ENCODE measurements at regions not wholly inside any gene's neighbourhood (a gene's known extent, or its start where the extent isn't known, plus 50 kb on each side); places are given as distances from the start of the nearest gene placed in this dataset.

GRCh38 chr2:121949271-121949670 is 193.8 kb downstream of the TSN start:
- Mint-ChIP-seq H3K27me3 (no peaks in the 10 kb centered on the region), H3K4me1 (ENCODE audit: low read depth) (no peaks in the 10 kb centered on the region), H3K9me3 (ENCODE audit: low read depth) (no peaks in the 10 kb centered on the region), H3K27ac (no peak overlapping the region), H3K4me3 (no peak overlapping the region), H3K36me3 (no peaks in the 10 kb centered on the region)

- Mint-ChIP-seq H3K27ac (no peak overlapping the region), H3K9me3 (ENCODE audit: low read depth) (no peaks in the 10 kb centered on the region), H3K4me3 (no peak overlapping the region), H3K4me1 (ENCODE audit: low read depth) (no peaks in the 10 kb centered on the region), H3K27me3 (peaks cover 3% of the 10 kb centered on the region), H3K36me3 (no peaks in the 10 kb centered on the region)
Observed at GRCh38 chr2:121955426-121955825, 200.0 kb downstream of the TSN start.

GRCh38 chr2:121955872-121956271 is 200.4 kb downstream of the TSN start:
- peaks cover 6% of the 10 kb centered on the region for H3K27me3 Mint-ChIP-seq
- no peak overlapping the region for H3K4me3 Mint-ChIP-seq
- no peaks in the 10 kb centered on the region for H3K9me3 Mint-ChIP-seq (ENCODE audit: low read depth)
- H3K4me1 Mint-ChIP-seq (ENCODE audit: low read depth): no peaks in the 10 kb centered on the region
- H3K27ac Mint-ChIP-seq: no peak overlapping the region
- no peaks in the 10 kb centered on the region for H3K36me3 Mint-ChIP-seq

- Mint-ChIP-seq H3K27me3 (peaks cover 6% of the 10 kb centered on the region), H3K4me3 (no peak overlapping the region), H3K9me3 (ENCODE audit: low read depth) (no peaks in the 10 kb centered on the region), H3K4me1 (ENCODE audit: low read depth) (no peaks in the 10 kb centered on the region), H3K36me3 (no peaks in the 10 kb centered on the region), H3K27ac (no peak overlapping the region)
Observed at GRCh38 chr2:121960251-121960650, 204.8 kb downstream of the TSN start.

DNA sequence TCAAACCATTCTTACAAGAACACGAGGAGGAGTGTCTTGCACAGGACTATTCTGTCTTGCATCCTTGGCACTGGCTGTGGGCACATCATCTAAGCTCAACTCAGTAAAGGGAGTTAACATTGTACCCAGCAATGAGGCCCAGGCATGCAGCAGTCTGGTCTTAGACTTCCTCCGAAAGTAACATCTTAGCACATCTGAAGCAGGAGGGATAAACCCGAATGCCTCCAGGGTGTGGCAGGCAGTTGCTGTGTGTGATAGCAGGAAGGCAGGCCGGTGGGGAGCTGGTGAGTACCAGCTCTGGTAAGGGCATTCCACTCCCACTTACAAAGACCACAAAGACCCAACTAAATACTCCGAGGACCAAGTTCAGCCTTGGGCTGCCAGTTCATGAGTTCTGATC is 206.3 kb downstream of the TSN start:
- Mint-ChIP-seq H3K27me3 (peaks cover 6% of the 10 kb centered on the region), H3K27ac (no peak overlapping the region), H3K9me3 (ENCODE audit: low read depth) (no peaks in the 10 kb centered on the region), H3K4me1 (ENCODE audit: low read depth) (no peaks in the 10 kb centered on the region), H3K36me3 (no peaks in the 10 kb centered on the region), H3K4me3 (no peak overlapping the region)

GRCh38 chr2:121965661-121966060 is 210.2 kb downstream of the TSN start:
- Mint-ChIP-seq H3K27ac (no peak overlapping the region), H3K9me3 (ENCODE audit: low read depth) (no peaks in the 10 kb centered on the region), H3K4me3 (no peak overlapping the region), H3K27me3 (peaks cover under 1% of the 10 kb centered on the region), H3K36me3 (no peaks in the 10 kb centered on the region), H3K4me1 (ENCODE audit: low read depth) (no peaks in the 10 kb centered on the region)

DNA sequence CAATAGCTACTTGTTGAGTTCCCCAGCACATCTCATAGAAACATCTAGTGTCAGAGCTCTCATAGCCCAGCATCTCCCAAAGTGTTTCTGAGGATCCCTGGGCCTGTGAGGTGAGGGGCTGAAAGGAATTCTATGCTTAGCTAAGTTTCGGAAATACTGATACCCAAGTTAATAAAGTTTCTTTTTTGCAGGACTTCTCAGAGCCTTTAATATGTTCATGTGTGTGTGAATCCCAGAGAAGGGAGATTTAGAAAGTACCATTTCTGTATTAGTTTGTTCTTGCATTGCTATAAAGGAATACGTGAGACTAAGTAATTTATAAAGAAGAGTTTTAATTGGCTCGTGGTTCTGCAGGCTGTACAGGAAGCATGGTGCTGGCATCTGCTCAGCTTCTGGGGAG is 211.2 kb downstream of the TSN start:
- Mint-ChIP-seq H3K27ac (no peak overlapping the region), H3K36me3 (no peaks in the 10 kb centered on the region), H3K4me1 (ENCODE audit: low read depth) (no peaks in the 10 kb centered on the region), H3K27me3 (no peaks in the 10 kb centered on the region), H3K4me3 (no peak overlapping the region), H3K9me3 (ENCODE audit: low read depth) (no peaks in the 10 kb centered on the region)

DNA sequence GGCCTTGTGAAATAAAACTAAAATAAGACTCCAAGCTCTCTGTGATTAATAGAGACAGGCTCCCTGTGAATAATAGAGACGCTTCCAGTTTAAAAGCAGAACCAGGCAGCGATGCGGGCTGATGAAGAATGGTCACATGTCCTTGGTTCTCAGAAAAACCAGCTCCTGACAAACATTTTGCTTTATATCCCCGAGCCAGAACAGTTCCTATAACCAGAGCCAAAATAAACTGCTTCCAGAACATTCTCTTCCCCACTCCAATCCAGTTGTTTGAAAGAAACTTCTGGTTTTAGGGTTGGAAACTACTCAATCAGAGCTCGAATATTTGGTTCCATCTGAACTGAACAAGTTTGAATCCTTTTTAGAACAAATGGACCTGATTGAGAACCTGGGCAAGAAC is 213.7 kb downstream of the TSN start:
- H3K27me3 Mint-ChIP-seq: no peaks in the 10 kb centered on the region
- H3K4me1 Mint-ChIP-seq (ENCODE audit: low read depth): no peaks in the 10 kb centered on the region
- no peaks in the 10 kb centered on the region for H3K9me3 Mint-ChIP-seq (ENCODE audit: low read depth)
- no peaks in the 10 kb centered on the region for H3K36me3 Mint-ChIP-seq
- H3K4me3 Mint-ChIP-seq: no peak overlapping the region
- no peak overlapping the region for H3K27ac Mint-ChIP-seq

DNA sequence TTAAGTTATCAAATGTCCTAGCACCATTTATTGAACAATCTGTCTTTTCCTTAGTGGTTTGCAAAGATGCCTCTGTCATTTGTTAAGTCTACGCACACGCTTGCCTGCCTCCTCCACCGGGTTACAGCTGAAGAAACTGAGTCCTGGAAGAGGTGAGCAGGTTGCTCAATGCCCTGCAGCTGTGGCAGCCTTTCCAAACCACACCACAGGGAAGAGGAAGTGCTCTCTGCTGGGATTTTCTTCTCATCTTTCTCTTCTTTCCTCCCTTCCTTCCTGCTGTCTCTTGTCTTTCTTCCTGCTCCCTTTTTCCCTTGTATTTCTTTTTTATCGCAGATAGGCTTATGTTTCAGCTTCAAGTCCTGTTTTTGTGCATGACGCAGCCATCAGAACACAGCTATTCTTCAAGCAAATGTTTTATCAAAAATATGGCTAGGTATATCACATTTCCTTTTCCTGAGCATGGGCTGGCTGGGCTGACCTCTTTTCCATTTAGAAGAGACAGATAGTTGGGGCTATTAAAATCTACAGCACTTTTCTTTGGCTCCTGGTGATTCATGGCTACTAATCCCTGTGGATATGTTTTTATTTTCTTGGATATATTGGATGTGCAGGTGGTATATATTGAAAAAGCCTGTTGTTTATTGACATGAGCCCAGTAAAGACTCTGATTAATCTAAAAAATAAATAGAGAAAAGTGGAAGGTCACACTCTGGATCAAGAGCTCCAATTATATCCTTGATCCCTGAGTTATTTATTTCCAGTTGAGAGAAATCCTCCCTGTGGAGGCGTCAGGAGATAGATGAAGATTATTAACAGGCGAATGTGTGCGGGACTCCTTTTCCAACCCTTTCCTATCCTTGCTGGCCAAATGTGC is 214.6 kb downstream of the TSN start:
- Mint-ChIP-seq H3K27ac (no peak overlapping the region), H3K36me3 (no peaks in the 10 kb centered on the region), H3K4me3 (no peak overlapping the region), H3K4me1 (ENCODE audit: low read depth) (no peaks in the 10 kb centered on the region), H3K27me3 (no peaks in the 10 kb centered on the region), H3K9me3 (ENCODE audit: low read depth) (no peaks in the 10 kb centered on the region)

GRCh38 chr2:121972203-121972602 is 216.8 kb downstream of the TSN start:
- no peaks in the 10 kb centered on the region for H3K27me3 Mint-ChIP-seq
- H3K4me3 Mint-ChIP-seq: no peak overlapping the region
- no peaks in the 10 kb centered on the region for H3K4me1 Mint-ChIP-seq (ENCODE audit: low read depth)
- H3K36me3 Mint-ChIP-seq: no peaks in the 10 kb centered on the region
- no peaks in the 10 kb centered on the region for H3K9me3 Mint-ChIP-seq (ENCODE audit: low read depth)
- H3K27ac Mint-ChIP-seq: no peak overlapping the region

GRCh38 chr2:121974897-121975661 is 219.6 kb downstream of the TSN start:
- Mint-ChIP-seq H3K4me3 (peak overlapping the region; percentile 79), H3K27me3 (no peaks in the 10 kb centered on the region), H3K4me1 (ENCODE audit: low read depth) (no peaks in the 10 kb centered on the region), H3K27ac (no peak overlapping the region), H3K9me3 (ENCODE audit: low read depth) (no peaks in the 10 kb centered on the region), H3K36me3 (no peaks in the 10 kb centered on the region)

GRCh38 chr2:121976926-121977325 is 221.5 kb downstream of the TSN start:
- Mint-ChIP-seq H3K4me1 (ENCODE audit: low read depth) (no peaks in the 10 kb centered on the region), H3K4me3 (no peak overlapping the region), H3K27ac (no peak overlapping the region), H3K9me3 (ENCODE audit: low read depth) (no peaks in the 10 kb centered on the region), H3K36me3 (no peaks in the 10 kb centered on the region), H3K27me3 (no peaks in the 10 kb centered on the region)

DNA sequence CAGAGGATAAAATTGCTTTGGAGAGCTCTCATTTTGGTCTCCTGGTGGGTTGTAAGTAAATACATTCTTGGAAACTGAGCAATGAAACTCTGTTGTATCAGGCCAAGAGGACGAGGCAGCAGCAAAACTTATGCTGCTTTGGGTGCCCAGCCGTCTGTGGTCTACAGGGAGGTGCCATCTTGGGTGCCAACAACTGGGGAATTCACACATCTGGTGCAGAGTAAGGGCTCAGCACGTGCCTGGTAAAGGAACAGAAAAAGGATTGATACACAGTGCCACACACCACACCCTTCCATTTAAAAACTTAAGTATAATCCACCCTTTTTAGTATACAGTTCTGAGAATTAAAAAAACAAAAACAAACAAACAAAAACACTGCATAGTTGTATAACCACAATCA is 221.9 kb downstream of the TSN start:
- H3K27me3 Mint-ChIP-seq: no peaks in the 10 kb centered on the region
- no peaks in the 10 kb centered on the region for H3K36me3 Mint-ChIP-seq
- no peaks in the 10 kb centered on the region for H3K4me1 Mint-ChIP-seq (ENCODE audit: low read depth)
- H3K9me3 Mint-ChIP-seq (ENCODE audit: low read depth): no peaks in the 10 kb centered on the region
- no peak overlapping the region for H3K27ac Mint-ChIP-seq
- no peak overlapping the region for H3K4me3 Mint-ChIP-seq

- Mint-ChIP-seq H3K36me3 (no peaks in the 10 kb centered on the region), H3K4me3 (no peak overlapping the region), H3K4me1 (ENCODE audit: low read depth) (no peaks in the 10 kb centered on the region), H3K27ac (no peak overlapping the region), H3K9me3 (ENCODE audit: low read depth) (no peaks in the 10 kb centered on the region), H3K27me3 (no peaks in the 10 kb centered on the region)
Observed at GRCh38 chr2:121992700-121993099, 237.2 kb downstream of the TSN start.

GRCh38 chr2:121993682-121994081 is 238.2 kb downstream of the TSN start:
- Mint-ChIP-seq H3K9me3 (ENCODE audit: low read depth) (no peaks in the 10 kb centered on the region), H3K27ac (no peak overlapping the region), H3K4me3 (no peak overlapping the region), H3K4me1 (ENCODE audit: low read depth) (no peaks in the 10 kb centered on the region), H3K36me3 (no peaks in the 10 kb centered on the region), H3K27me3 (no peaks in the 10 kb centered on the region)
